ENCODE measurements at regions not wholly inside any gene's neighbourhood (a gene's known extent, or its start where the extent isn't known, plus 50 kb on each side); places are given as distances from the start of the nearest gene placed in this dataset.

DNA sequence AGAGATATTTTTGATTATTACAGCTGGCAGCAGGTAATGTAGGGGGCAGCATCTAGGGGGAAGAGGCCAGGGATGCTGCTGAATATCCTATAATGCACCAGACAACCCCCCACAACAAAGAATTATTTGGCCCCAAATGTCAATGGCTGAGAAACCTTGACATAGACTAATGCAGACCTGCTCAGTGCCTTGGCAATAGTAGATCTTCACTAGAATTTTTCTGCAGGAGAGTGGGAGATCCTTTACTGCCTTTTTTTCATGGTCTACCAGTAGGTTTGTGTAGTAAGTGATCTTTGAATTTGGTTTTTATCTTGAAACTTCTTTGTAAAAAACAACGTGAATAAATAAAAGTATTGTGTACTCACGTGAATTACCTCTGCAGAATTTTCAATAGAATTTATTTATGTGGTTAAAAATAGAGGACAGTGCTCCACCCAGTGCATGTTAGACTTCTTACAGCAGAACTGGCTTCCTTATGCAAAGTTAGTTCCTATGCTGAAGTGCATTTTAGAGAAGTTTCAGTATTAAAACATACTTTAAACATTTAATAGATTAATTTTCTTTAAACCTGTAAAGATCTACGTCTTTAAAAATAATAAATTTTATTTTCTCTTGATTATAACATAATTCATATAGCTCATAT lies 199.6 kb upstream of the HDAC9 start:
- DNase-seq (ENCODE audit: low spot score) = no peak
- TF ChIP-seq, protein P1, sequence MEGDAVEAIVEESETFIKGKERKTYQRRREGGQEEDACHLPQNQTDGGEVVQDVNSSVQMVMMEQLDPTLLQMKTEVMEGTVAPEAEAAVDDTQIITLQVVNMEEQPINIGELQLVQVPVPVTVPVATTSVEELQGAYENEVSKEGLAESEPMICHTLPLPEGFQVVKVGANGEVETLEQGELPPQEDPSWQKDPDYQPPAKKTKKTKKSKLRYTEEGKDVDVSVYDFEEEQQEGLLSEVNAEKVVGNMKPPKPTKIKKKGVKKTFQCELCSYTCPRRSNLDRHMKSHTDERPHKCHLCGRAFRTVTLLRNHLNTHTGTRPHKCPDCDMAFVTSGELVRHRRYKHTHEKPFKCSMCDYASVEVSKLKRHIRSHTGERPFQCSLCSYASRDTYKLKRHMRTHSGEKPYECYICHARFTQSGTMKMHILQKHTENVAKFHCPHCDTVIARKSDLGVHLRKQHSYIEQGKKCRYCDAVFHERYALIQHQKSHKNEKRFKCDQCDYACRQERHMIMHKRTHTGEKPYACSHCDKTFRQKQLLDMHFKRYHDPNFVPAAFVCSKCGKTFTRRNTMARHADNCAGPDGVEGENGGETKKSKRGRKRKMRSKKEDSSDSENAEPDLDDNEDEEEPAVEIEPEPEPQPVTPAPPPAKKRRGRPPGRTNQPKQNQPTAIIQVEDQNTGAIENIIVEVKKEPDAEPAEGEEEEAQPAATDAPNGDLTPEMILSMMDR (IDR thresholded peaks at IDR 0.05; ENCODE audit: extremely low read depth, missing control alignments) = no peak

DNA sequence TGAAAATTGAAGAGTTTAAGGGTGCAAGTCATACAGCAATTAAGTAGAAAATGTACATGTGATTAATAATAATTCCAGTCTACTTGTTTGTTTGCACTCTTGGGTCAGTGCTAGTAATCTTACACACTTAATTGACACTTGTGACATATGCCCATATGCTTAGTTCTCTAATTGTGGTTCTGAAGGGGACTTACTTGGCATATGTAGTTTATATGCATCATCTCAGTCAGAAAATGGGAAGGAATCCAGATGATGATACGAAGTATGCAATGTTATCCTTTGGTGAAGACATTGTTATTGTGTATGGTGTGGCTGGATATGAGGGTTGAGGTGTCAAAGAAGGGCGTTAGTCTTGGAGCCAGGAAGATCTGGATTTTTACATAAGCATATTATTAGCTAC lies 193.5 kb upstream of the HDAC9 start:
- TF ChIP-seq, protein P1 (IDR thresholded peaks at IDR 0.05; ENCODE audit: extremely low read depth, missing control alignments) = no peak
- no peak for DNase-seq (ENCODE audit: low spot score)

DNA sequence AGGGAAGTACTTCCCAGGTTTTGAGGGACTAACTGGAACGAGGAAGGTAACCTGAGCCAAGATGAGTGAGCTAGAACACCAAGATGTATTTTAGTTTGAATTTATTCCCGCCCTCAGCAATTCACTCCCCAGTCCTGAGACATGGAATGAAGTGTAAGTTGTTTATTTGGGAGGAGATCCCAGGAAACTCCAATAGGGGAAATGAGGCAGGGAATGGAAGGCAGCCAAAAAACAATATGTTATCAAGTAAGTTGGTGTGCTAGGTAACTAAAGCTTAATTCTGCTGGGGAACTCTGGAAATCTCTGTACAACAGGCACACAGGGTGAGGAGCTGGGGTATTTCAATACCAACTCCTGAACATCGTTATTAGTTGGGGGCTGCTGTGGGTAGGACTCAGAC lies 189.7 kb upstream of the HDAC9 start:
- DNase-seq (ENCODE audit: low spot score) = no peak
- TF ChIP-seq, protein P1 (IDR thresholded peaks at IDR 0.05; ENCODE audit: extremely low read depth, missing control alignments) = no peak

DNA sequence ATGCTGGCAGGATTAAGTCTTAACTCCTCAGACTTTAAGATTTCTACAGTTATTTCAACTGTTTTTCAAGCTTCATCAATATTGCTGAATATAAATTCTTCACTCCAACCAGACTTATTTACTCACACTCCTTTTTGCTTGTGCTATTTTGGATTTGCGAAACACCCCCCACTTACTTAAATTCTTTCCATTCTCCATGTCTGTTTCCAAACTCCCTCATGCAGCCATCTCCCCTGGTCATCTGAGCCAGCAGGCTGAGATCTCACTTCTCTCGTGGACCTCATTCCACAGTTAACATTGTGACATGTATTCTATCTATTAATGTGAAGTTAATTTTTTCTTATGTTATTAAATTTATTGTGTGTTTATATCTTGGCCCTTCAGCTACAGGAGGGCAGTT lies 188.9 kb upstream of the HDAC9 start:
- TF ChIP-seq, protein P1 (IDR thresholded peaks at IDR 0.05; ENCODE audit: extremely low read depth, missing control alignments) = no peak
- DNase-seq (ENCODE audit: low spot score) = no peak

DNA sequence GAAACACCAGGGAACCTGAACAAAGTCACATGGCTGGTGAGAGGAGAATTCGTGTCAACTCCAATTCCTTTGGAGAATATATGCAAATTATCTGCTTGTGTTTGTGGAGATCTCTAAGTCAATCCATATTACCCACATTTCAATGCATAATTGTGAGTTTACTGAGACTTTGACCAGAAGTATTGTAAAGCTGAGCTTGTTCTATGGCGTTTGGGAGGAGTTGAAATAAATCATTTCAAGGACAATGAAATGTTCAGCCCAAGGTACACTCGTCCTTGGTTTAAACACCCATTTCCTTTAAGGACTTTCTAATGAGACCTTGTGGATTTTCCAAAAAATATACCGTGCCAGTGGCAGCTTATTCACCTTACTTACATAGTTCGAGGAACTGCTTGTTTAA lies 186.6 kb upstream of the HDAC9 start:
- TF ChIP-seq, protein P1 (IDR thresholded peaks at IDR 0.05; ENCODE audit: extremely low read depth, missing control alignments) = no peak
- DNase-seq (ENCODE audit: low spot score) = no peak

DNA sequence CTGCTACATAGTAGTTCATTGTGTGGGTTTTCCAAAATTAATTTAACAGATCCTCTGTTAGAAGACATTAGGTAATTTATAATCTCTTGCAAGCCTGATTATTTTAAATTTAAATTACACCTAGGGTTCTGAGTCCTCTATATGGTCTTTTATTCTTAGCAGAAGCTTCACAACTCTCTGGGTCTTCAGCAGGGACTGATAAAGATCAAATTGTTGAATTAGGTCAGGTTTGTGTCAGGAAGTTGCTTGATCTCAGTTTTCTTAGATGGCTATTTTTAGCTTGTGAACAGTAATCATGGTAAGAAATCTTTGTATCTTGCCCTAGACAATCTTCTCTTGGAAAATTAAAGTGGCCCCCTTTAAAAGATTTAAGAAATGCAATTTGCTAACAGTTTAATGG lies 183.1 kb upstream of the HDAC9 start:
- DNase-seq (ENCODE audit: low spot score) = no peak

DNA sequence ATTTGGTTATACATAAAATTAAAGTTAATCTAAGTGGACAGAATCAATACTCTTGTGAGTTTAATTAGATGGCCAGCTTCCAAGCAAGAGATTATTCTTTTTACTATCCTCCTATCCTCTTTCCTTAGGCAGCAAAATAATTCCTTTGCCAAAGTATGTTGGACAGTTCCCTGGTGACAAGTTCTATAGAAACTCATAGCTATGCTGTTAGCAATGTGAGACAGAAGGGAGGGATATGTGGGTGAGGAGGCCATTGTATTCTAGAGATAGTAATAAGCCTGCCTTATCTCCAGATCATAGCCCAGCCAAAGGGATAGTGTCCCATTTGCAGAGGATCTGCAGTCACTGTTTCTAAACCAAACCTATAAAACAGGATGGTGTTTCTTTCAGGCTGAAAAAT lies 181.6 kb upstream of the HDAC9 start:
- TF ChIP-seq, protein P1 (IDR thresholded peaks at IDR 0.05; ENCODE audit: extremely low read depth, missing control alignments) = no peak
- no peak for DNase-seq (ENCODE audit: low spot score)

More for the DNA sequence above, 183.1 kb upstream of the HDAC9 start:
- TF ChIP-seq, protein P1 (IDR thresholded peaks at IDR 0.05; ENCODE audit: extremely low read depth, missing control alignments) = no peak
